ENCODE measurements at regions not wholly inside any gene's neighbourhood (a gene's known extent, or its start where the extent isn't known, plus 50 kb on each side); places are given as distances from the start of the nearest gene placed in this dataset.

DNA sequence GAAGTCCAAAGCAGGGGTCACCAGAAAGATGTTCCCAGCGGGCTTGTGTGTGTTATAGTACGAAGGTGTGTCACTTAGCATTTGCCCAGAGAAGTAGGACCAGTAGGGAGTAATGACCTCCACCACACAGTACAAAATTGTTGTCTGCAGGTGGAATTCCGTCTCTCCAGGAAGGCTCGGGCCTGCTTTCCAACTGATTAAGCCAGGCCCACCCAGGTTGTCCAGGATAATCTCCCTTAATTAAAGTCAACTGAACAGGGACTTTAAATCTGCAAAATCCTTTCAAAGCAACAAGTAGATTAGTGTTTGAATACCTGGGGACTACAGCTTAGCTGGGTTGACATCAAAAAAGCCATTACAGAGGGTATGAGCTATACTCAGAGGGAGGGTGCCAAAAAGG, 131.3 kb downstream of the BACH1 start:
- TF ChIP-seq POLR2A (IDR thresholded peaks at IDR 0.05) (no peak), CTCF (IDR thresholded peaks at IDR 0.05 in 4 of 5, conservative IDR thresholded peaks at IDR 0.05 in 1 of 5) (no peak)
